Skin of body (tissue), 1 donor: ENCODE measurements at regions not wholly inside any gene's neighbourhood (a gene's known extent, or its start where the extent isn't known, plus 50 kb on each side); places are given as distances from the start of the nearest gene placed in this dataset.

Experiments
- DNase-seq: peaks from one replicate; lab custom pipeline; 2025; lab: John Stamatoyannopoulos, UW

- DNase-seq: no peak
Observed at GRCh38 chr16:86681757-86682106, 103.4 kb downstream of the FOXL1 start.

GRCh38 chr16:86682219-86682904 is 104.0 kb downstream of the FOXL1 start:
- no peak for DNase-seq

- no peak for DNase-seq
Observed at GRCh38 chr16:86683441-86684194, 105.3 kb downstream of the FOXL1 start.

GRCh38 chr16:86685076-86685475 is 106.7 kb downstream of the FOXL1 start:
- DNase-seq: no peak

- no peak for DNase-seq
Observed at GRCh38 chr16:86690970-86691369, 112.6 kb downstream of the FOXL1 start.

GRCh38 chr16:86692426-86692825 is 114.1 kb downstream of the FOXL1 start:
- no peak for DNase-seq

- no peak for DNase-seq
Observed at GRCh38 chr16:86693033-86693432, 114.7 kb downstream of the FOXL1 start.

GRCh38 chr16:86697715-86698114 is 119.4 kb downstream of the FOXL1 start:
- no peak for DNase-seq

GRCh38 chr16:86700046-86700945 is 121.9 kb downstream of the FOXL1 start:
- DNase-seq: no peak

GRCh38 chr16:86701286-86701975 is 123.1 kb downstream of the FOXL1 start:
- no peak for DNase-seq

GRCh38 chr16:86702824-86703588 is 124.7 kb downstream of the FOXL1 start:
- no peak for DNase-seq

- DNase-seq: no peak
Observed at GRCh38 chr16:86704516-86704915, 126.2 kb downstream of the FOXL1 start.

GRCh38 chr16:86706726-86707125 is 128.4 kb downstream of the FOXL1 start:
- DNase-seq: no peak

- no peak for DNase-seq
Observed at GRCh38 chr16:86707171-86707570, 128.8 kb downstream of the FOXL1 start.

- no peak for DNase-seq
Observed at GRCh38 chr16:86707581-86707980, 129.2 kb downstream of the FOXL1 start.

- DNase-seq: no peak
Observed at GRCh38 chr16:86708431-86708830, 130.1 kb downstream of the FOXL1 start.

- no peak for DNase-seq
Observed at GRCh38 chr16:86709103-86709502, 130.8 kb downstream of the FOXL1 start.

GRCh38 chr16:86709902-86710601 is 131.7 kb downstream of the FOXL1 start:
- no peak for DNase-seq

- DNase-seq: no peak
Observed at GRCh38 chr16:86710602-86710950, 132.2 kb downstream of the FOXL1 start.
